NCI-H1694 treated with DMSO at 0.1 percent for 48 hours (cell line): ENCODE measurements at regions not wholly inside any gene's neighbourhood (a gene's known extent, or its start where the extent isn't known, plus 50 kb on each side); places are given as distances from the start of the nearest gene placed in this dataset.
A peak's percentile ranks its signal among the peaks of the same experiment; 100 is the strongest.

Experiments
- DNase-seq: peaks from one replicate; lab custom pipeline; 2025; lab: John Stamatoyannopoulos, UW

- DNase-seq = no peak
These were observed 304.1 kb upstream of the SLC35B3 start for GRCh38 chr6:8739454-8739853.

- no peak for DNase-seq
These were observed 303.6 kb upstream of the SLC35B3 start for GRCh38 chr6:8738951-8739350.

GRCh38 chr6:8736156-8736895 lies 301.0 kb upstream of the SLC35B3 start:
- no peak for DNase-seq

GRCh38 chr6:8733879-8734278 lies 298.5 kb upstream of the SLC35B3 start:
- DNase-seq = no peak

- DNase-seq = no peak
These were observed 296.5 kb upstream of the SLC35B3 start for GRCh38 chr6:8731874-8732273.

GRCh38 chr6:8710668-8711431 lies 275.5 kb upstream of the SLC35B3 start:
- no peak for DNase-seq

GRCh38 chr6:8707956-8708772 lies 272.8 kb upstream of the SLC35B3 start:
- peak; percentile 17 for DNase-seq

GRCh38 chr6:8707369-8707768 lies 272.0 kb upstream of the SLC35B3 start:
- no peak for DNase-seq

- no peak for DNase-seq
These were observed 270.2 kb upstream of the SLC35B3 start for GRCh38 chr6:8705435-8706020.

- DNase-seq = no peak
These were observed 267.7 kb upstream of the SLC35B3 start for GRCh38 chr6:8703059-8703458.

- no peak for DNase-seq
These were observed 253.5 kb upstream of the SLC35B3 start for GRCh38 chr6:8688821-8689220.

GRCh38 chr6:8686077-8686476 lies 250.7 kb upstream of the SLC35B3 start:
- DNase-seq = no peak

- no peak for DNase-seq
These were observed 247.9 kb upstream of the SLC35B3 start for GRCh38 chr6:8683204-8683603.

- DNase-seq = no peak
These were observed 244.5 kb upstream of the SLC35B3 start for GRCh38 chr6:8679823-8680222.

- no peak for DNase-seq
These were observed 243.1 kb upstream of the SLC35B3 start for GRCh38 chr6:8678466-8678865.

- no peak for DNase-seq
These were observed 238.8 kb upstream of the SLC35B3 start for GRCh38 chr6:8674126-8674525.

GRCh38 chr6:8672882-8673281 lies 237.5 kb upstream of the SLC35B3 start:
- no peak for DNase-seq

- no peak for DNase-seq
These were observed 235.4 kb upstream of the SLC35B3 start for GRCh38 chr6:8670792-8671191.

- DNase-seq = no peak
These were observed 229.4 kb upstream of the SLC35B3 start for GRCh38 chr6:8664700-8665099.

- no peak for DNase-seq
These were observed 228.7 kb upstream of the SLC35B3 start for GRCh38 chr6:8664070-8664469.

GRCh38 chr6:8659404-8660189 lies 224.3 kb upstream of the SLC35B3 start:
- DNase-seq = no peak

GRCh38 chr6:8658416-8658815 lies 223.1 kb upstream of the SLC35B3 start:
- DNase-seq = no peak
